ENCODE measurements at regions not wholly inside any gene's neighbourhood (a gene's known extent, or its start where the extent isn't known, plus 50 kb on each side); places are given as distances from the start of the nearest gene placed in this dataset.

DNA sequence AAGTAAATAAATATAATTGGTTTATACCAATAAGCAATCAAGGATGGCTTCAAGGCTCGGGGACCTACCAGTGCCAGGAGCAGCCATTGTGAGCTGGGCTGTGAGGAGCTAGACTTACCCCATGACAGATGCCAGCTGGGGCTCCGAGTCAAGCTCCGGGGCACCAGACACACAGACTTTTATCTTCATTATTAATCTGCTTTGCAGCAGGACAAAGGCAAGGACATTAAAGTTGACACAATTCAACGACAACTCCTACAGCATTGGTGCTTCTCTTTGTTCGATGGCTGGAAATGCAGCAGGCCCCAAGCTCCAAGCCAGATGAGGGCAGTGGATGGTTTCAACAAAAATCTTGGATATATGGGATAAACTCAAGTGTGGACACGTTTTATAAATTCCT lies 68.3 kb downstream of the CD24 start:
- Mint-ChIP-seq H3K4me3 (no peak overlapping the region), H3K27me3 (no peaks in the 10 kb centered on the region), H3K4me1 (no peaks in the 10 kb centered on the region), H3K9me3 (ENCODE audit: insufficient read depth) (no peaks in the 10 kb centered on the region), H3K27ac (no peak overlapping the region)
- H2AFZ ChIP-seq (ENCODE audit: insufficient read depth, low read depth, low read length, poor library complexity, severe bottlenecking) = no peak overlapping the region
- H3K4me1 ChIP-seq (ENCODE audit: control insufficient read depth in 2 of 2, insufficient read depth in 2 of 2, low read length in 2 of 2) = no peaks in the 10 kb centered on the region
- no peak for ATAC-seq (ENCODE audit: low read depth)
- no peak overlapping the region for H3K4me2 ChIP-seq (replicated peaks; ENCODE audit: low read depth, low read length, poor library complexity, severe bottlenecking)
- ChIA-PET POLR2A (no interaction called here), CTCF (no interaction called here)
- intact Hi-C loops (cut with micrococcal nuclease) = no loop called here
- no peak overlapping the region for H3K9ac ChIP-seq (ENCODE audit: low read length)
- H3K9me3 ChIP-seq (ENCODE audit: control extremely low read depth in 1 of 3, control insufficient read depth in 2 of 3, insufficient read depth in 1 of 3, low read length in 2 of 3) = peaks cover 0 to 15% (median 10%) of the 10 kb centered on the region in 3 donors
- no peaks in the 10 kb centered on the region for H3K27me3 ChIP-seq (replicated peaks in 1 of 4; ENCODE audit: control extremely low read depth in 1 of 4, control insufficient read depth in 3 of 4, insufficient read depth in 4 of 4, low read length in 3 of 4)
- no peak for TF ChIP-seq EZH2 (IDR thresholded peaks at IDR 0.05; ENCODE audit: borderline replicate concordance, insufficient read depth, low read depth, low read length, poor library complexity, severe bottlenecking)
- TF ChIP-seq, protein P1, sequence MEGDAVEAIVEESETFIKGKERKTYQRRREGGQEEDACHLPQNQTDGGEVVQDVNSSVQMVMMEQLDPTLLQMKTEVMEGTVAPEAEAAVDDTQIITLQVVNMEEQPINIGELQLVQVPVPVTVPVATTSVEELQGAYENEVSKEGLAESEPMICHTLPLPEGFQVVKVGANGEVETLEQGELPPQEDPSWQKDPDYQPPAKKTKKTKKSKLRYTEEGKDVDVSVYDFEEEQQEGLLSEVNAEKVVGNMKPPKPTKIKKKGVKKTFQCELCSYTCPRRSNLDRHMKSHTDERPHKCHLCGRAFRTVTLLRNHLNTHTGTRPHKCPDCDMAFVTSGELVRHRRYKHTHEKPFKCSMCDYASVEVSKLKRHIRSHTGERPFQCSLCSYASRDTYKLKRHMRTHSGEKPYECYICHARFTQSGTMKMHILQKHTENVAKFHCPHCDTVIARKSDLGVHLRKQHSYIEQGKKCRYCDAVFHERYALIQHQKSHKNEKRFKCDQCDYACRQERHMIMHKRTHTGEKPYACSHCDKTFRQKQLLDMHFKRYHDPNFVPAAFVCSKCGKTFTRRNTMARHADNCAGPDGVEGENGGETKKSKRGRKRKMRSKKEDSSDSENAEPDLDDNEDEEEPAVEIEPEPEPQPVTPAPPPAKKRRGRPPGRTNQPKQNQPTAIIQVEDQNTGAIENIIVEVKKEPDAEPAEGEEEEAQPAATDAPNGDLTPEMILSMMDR (IDR thresholded peaks at IDR 0.05) = no peak
- H4K20me1 ChIP-seq (ENCODE audit: control insufficient read depth, insufficient read depth, low read length, poor library complexity, severe bottlenecking) = no peaks in the 10 kb centered on the region
- DNase-seq = no peak
- no peak overlapping the region for H3K4me3 ChIP-seq (ENCODE audit: control extremely low read depth in 1 of 5, extremely low read depth in 1 of 5, insufficient read depth in 1 of 5, low read depth in 2 of 5, low read length in 4 of 5)
- H3K27ac ChIP-seq (ENCODE audit: low read length in 2 of 2) = no peak overlapping the region
- 83% methylated on average over 4 of the region's 6 CpGs for WGBS (ENCODE audit: insufficient coverage)
- H3K36me3 ChIP-seq (replicated peaks in 1 of 2; ENCODE audit: control extremely low read depth in 1 of 2, control insufficient read depth in 1 of 2, extremely low read depth in 1 of 2, insufficient read depth in 2 of 2, low read length in 1 of 2) = no peaks in the 10 kb centered on the region
- H3K79me2 ChIP-seq (ENCODE audit: control insufficient read depth, insufficient read depth, low read length) = no peaks in the 10 kb centered on the region

GRCh38 chr6:106903299-106903698 lies 71.2 kb downstream of the CD24 start:
- Histone ChIP-seq H3K4me2 (replicated peaks; ENCODE audit: low read depth, low read length, poor library complexity, severe bottlenecking) (no peak overlapping the region), H3K27me3 (replicated peaks in 1 of 4; ENCODE audit: control extremely low read depth in 1 of 4, control insufficient read depth in 3 of 4, insufficient read depth in 4 of 4, low read length in 3 of 4) (no peaks in the 10 kb centered on the region), H2AFZ (ENCODE audit: insufficient read depth, low read depth, low read length, poor library complexity, severe bottlenecking) (no peak overlapping the region), H4K20me1 (ENCODE audit: control insufficient read depth, insufficient read depth, low read length, poor library complexity, severe bottlenecking) (no peaks in the 10 kb centered on the region), H3K9ac (ENCODE audit: low read length) (no peak overlapping the region), H3K27ac (ENCODE audit: low read length in 2 of 2) (no peak overlapping the region), H3K79me2 (ENCODE audit: control insufficient read depth, insufficient read depth, low read length) (no peaks in the 10 kb centered on the region), H3K36me3 (replicated peaks in 1 of 2; ENCODE audit: control extremely low read depth in 1 of 2, control insufficient read depth in 1 of 2, extremely low read depth in 1 of 2, insufficient read depth in 2 of 2, low read length in 1 of 2) (no peaks in the 10 kb centered on the region), H3K9me3 (ENCODE audit: control extremely low read depth in 1 of 3, control insufficient read depth in 2 of 3, insufficient read depth in 1 of 3, low read length in 2 of 3) (peaks cover 0 to 22% (median 16%) of the 10 kb centered on the region in 3 donors), H3K4me3 (ENCODE audit: control extremely low read depth in 1 of 5, extremely low read depth in 1 of 5, insufficient read depth in 1 of 5, low read depth in 2 of 5, low read length in 4 of 5) (no peak overlapping the region), H3K4me1 (ENCODE audit: control insufficient read depth in 2 of 2, insufficient read depth in 2 of 2, low read length in 2 of 2) (no peaks in the 10 kb centered on the region)
- Mint-ChIP-seq H3K27me3 (no peaks in the 10 kb centered on the region), H3K4me3 (no peak overlapping the region), H3K4me1 (no peaks in the 10 kb centered on the region), H3K9me3 (ENCODE audit: insufficient read depth) (peaks cover 3% of the 10 kb centered on the region), H3K27ac (no peak overlapping the region)
- POLR2A ChIA-PET = no interaction called here
- no CpG with 5 or more reads among the region's 4 CpGs for WGBS (ENCODE audit: insufficient coverage)
- TF ChIP-seq EZH2 (IDR thresholded peaks at IDR 0.05; ENCODE audit: borderline replicate concordance, insufficient read depth, low read depth, low read length, poor library complexity, severe bottlenecking) = no peak
- TF ChIP-seq, protein P1 (IDR thresholded peaks at IDR 0.05) = no peak
- DNase-seq (no peak), ATAC-seq (ENCODE audit: low read depth) (no peak)
- intact Hi-C loops (cut with micrococcal nuclease) = no loop called here
- CTCF ChIA-PET = no interaction called here
